Tibial nerve (tissue), 4 donors: ENCODE measurements at regions not wholly inside any gene's neighbourhood (a gene's known extent, or its start where the extent isn't known, plus 50 kb on each side); places are given as distances from the start of the nearest gene placed in this dataset.

Source experiments
- CTCF ChIP-seq, 5 experiments: fragments of 200-600 bp in 3 of 5; fragments of 450-650 bp in 2 of 5; sonication (generic) in 3 of 5; IDR thresholded peaks; one replicate each; pipeline ENCODE4 v1.5.1; 2016 to 2019; ENCODE audit warnings: antibody characterized with exemption in 5 of 5, mild to moderate bottlenecking in 3 of 5, moderate library complexity in 2 of 5
- EP300 ChIP-seq, 2 donors: sonication (generic); formaldehyde crosslinking; IDR thresholded peaks; one replicate each; pipeline ENCODE4 v1.6.1; 2017; ENCODE audit warnings: antibody characterized with exemption in 2 of 2, mild to moderate bottlenecking in 1 of 2
- POLR2A ChIP-seq, 2 donors: fragments of 450-650 bp; IDR thresholded peaks; one replicate each; pipeline ENCODE4 v1.6.1; 2017; ENCODE audit warnings: antibody characterized with exemption in 2 of 2, mild to moderate bottlenecking in 2 of 2, moderate library complexity in 2 of 2

DNA sequence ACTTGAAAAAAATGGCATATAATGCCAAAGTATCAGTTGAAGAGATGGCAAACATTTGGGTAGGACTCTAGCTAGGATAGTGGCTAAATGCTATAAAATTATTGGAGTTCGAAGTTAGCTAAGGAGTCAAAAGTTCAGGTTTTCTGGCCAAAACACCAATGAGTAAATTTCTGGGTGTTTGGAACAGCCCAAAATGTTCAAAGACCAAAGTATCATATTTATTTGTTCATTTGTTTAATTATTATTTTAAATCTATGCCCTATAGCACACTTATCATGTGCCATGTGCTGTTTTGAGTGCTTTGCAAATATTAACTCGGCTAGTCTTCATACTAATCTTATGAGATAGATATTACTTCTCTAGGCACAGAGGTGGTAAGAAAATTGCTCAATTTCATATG, 285.5 kb downstream of the TEX13C start:
- TF ChIP-seq CTCF (IDR thresholded peaks at IDR 0.05), result no peak
- TF ChIP-seq POLR2A (IDR thresholded peaks at IDR 0.05), result no peak
- no peak for TF ChIP-seq EP300 (IDR thresholded peaks at IDR 0.05)
